CD14-positive monocyte (primary cell): ENCODE measurements at regions not wholly inside any gene's neighbourhood (a gene's known extent, or its start where the extent isn't known, plus 50 kb on each side); places are given as distances from the start of the nearest gene placed in this dataset.

Source experiments
- DNase-seq, 3 donors: peaks; one replicate each; pipeline ENCODE4 v3.0.0-alpha.2; 2011 to 2022
- H2AFZ ChIP-seq: 2 replicates; pipeline ENCODE4 v1.6.0; 2012; ENCODE audit warnings: mild to moderate bottlenecking, low read depth, low read length, inconsistent platforms; ENCODE audit not compliant: insufficient read depth, poor library complexity, severe bottlenecking
- H3K27ac ChIP-seq, 2 donors: 1 replicate in 1 of 2; 2 replicates in 1 of 2; pipeline ENCODE4 v1.5.1; 2012 to 2013; ENCODE audit warnings: low read length in 2 of 2, control low read depth in 1 of 2, inconsistent platforms in 1 of 2, low read depth in 1 of 2, mild to moderate bottlenecking in 1 of 2
- H3K27me3 ChIP-seq, 2 donors: one replicate each; pipeline versions ENCODE4 v1.6.0 to v1.6.1; 2011 to 2013; ENCODE audit warnings: low read length in 2 of 2; ENCODE audit not compliant: control insufficient read depth in 2 of 2, insufficient read depth in 2 of 2
- H3K36me3 ChIP-seq, 2 donors: replicated peaks in 1 of 2; 1 replicate in 1 of 2; 2 replicates in 1 of 2; pipeline versions ENCODE4 v1.5.1 to v1.6.1; 2012 to 2013; ENCODE audit warnings: low read length in 2 of 2, control low read depth in 1 of 2, inconsistent platforms in 1 of 2, mild to moderate bottlenecking in 1 of 2; ENCODE audit not compliant: insufficient read depth in 2 of 2, control insufficient read depth in 1 of 2
- H3K4me1 ChIP-seq, 2 donors: 1 replicate in 1 of 2; 2 replicates in 1 of 2; pipeline versions ENCODE4 v1.5.1 to v1.6.1; 2012 to 2013; ENCODE audit warnings: low read length in 2 of 2, control low read depth in 1 of 2, inconsistent platforms in 1 of 2, mild to moderate bottlenecking in 1 of 2, moderate library complexity in 1 of 2; ENCODE audit not compliant: insufficient read depth in 2 of 2, control insufficient read depth in 1 of 2
- H3K4me2 ChIP-seq: replicated peaks from 2 replicates; pipeline ENCODE3; 2012; ENCODE audit warnings: low read length, moderate library complexity, mild to moderate bottlenecking; ENCODE audit not compliant: poor library complexity, severe bottlenecking; ENCODE audit errors: extremely low read depth
- H3K4me3 ChIP-seq, 3 experiments: fragments of 200-600 bp in 1 of 3; sonication (generic) in 1 of 3; replicated peaks in 1 of 3; 1 replicate in 2 of 3; 2 replicates in 1 of 3; pipeline ENCODE4 v1.5.1; 2011 to 2013; ENCODE audit warnings: low read length in 3 of 3, mild to moderate bottlenecking in 3 of 3, control low read depth in 2 of 3, low read depth in 2 of 3, inconsistent platforms in 1 of 3, moderate library complexity in 1 of 3
- H3K79me2 ChIP-seq: 2 replicates; pipeline ENCODE4 v1.6.0; 2012; ENCODE audit warnings: mild to moderate bottlenecking, control low read depth, inconsistent platforms, low read length, moderate library complexity; ENCODE audit not compliant: insufficient read depth
- H3K9ac ChIP-seq: 2 replicates; pipeline ENCODE4 v1.6.0; 2017; ENCODE audit warnings: low read length, mild to moderate bottlenecking; ENCODE audit not compliant: insufficient read depth, poor library complexity, severe bottlenecking
- H3K9me3 ChIP-seq, 2 donors: replicated peaks in 1 of 2; 1 replicate in 1 of 2; 2 replicates in 1 of 2; pipeline versions ENCODE4 v1.5.1 to v1.6.1; 2012 to 2013; ENCODE audit warnings: low read length in 2 of 2, control low read depth in 1 of 2; ENCODE audit not compliant: control insufficient read depth in 1 of 2, insufficient read depth in 1 of 2
- H4K20me1 ChIP-seq: 2 replicates; pipeline ENCODE4 v1.6.0; 2012; ENCODE audit warnings: mild to moderate bottlenecking, low read length, control low read depth, moderate library complexity; ENCODE audit not compliant: insufficient read depth
- H3K27ac Mint-ChIP-seq, 7 donors: one replicate each; pipeline ENCODE4 v1.8.0; 2020; ENCODE audit warnings: mild to moderate bottlenecking in 7 of 7, mixed read lengths in 7 of 7, moderate library complexity in 6 of 7, inconsistent platforms in 2 of 7
- H3K27me3 Mint-ChIP-seq, 3 donors: one replicate each; pipeline ENCODE4 v1.8.0; 2021 to 2022; ENCODE audit warnings: low read depth in 3 of 3, mild to moderate bottlenecking in 3 of 3, mixed read lengths in 3 of 3, moderate library complexity in 3 of 3, inconsistent platforms in 1 of 3
- H3K36me3 Mint-ChIP-seq, 2 donors: one replicate each; pipeline ENCODE4 v1.8.0; 2020; ENCODE audit warnings: mixed read lengths in 2 of 2, inconsistent platforms in 1 of 2, mild to moderate bottlenecking in 1 of 2
- H3K4me1 Mint-ChIP-seq: one replicate; pipeline ENCODE4 v1.8.0; 2020; ENCODE audit warnings: mild to moderate bottlenecking, mixed read lengths
- H3K4me3 Mint-ChIP-seq, 2 donors: one replicate each; pipeline ENCODE4 v1.8.0; 2020; ENCODE audit warnings: mild to moderate bottlenecking in 2 of 2, mixed read lengths in 2 of 2, moderate library complexity in 1 of 2
- H3K9me3 Mint-ChIP-seq, 7 donors: one replicate each; pipeline ENCODE4 v1.8.0; 2020 to 2022; ENCODE audit warnings: mixed read lengths in 7 of 7, mild to moderate bottlenecking in 6 of 7, moderate library complexity in 6 of 7, inconsistent platforms in 2 of 7
- CTCF ChIP-seq: fragments of 200-600 bp; IDR thresholded peaks from one replicate; pipeline ENCODE4 v1.8.0; 2022; ENCODE audit warnings: antibody characterized with exemption, mild to moderate bottlenecking
- WGBS: methylation state at CpG from one replicate; pipeline ENCODE4 v1.1.5; 2013; ENCODE audit warnings: missing lambda C conversion rate; ENCODE audit not compliant: insufficient coverage; 5-methylcytosine and 5-hydroxymethylcytosine counted together
- intact Hi-C, 2 donors: fragments of 100-400 bp; cut with micrococcal nuclease; formaldehyde crosslinking; loops; one replicate each; pipeline versions ENCODE4 v1.15.0 to v1.15.1; 2023

- TF ChIP-seq CTCF: no peak
- DNase-seq: no peak
- Mint-ChIP-seq H3K4me3 (no peak overlapping the region), H3K9me3 (peaks cover 0 to 9% (median 1%) of the 10 kb centered on the region in 7 donors), H3K36me3 (no peaks in the 10 kb centered on the region), H3K27me3 (peaks cover 1 to 6% (median 3%) of the 10 kb centered on the region in 3 donors), H3K4me1 (no peaks in the 10 kb centered on the region), H3K27ac (no peak overlapping the region)
- WGBS: 100% methylated on average over 1 of the region's 2 CpGs
- Histone ChIP-seq H3K9me3 (no peaks in the 10 kb centered on the region), H3K4me3 (no peak overlapping the region), H3K36me3 (no peaks in the 10 kb centered on the region), H3K27me3 (no peaks in the 10 kb centered on the region), H3K4me2 (no peak overlapping the region), H3K79me2 (no peaks in the 10 kb centered on the region), H2AFZ (no peak overlapping the region), H3K27ac (no peak overlapping the region), H4K20me1 (no peaks in the 10 kb centered on the region), H3K4me1 (no peaks in the 10 kb centered on the region), H3K9ac (no peak overlapping the region)
- intact Hi-C loops: no loop called here
Measured at GRCh38 chr10:4494551-4494950, 331.5 kb upstream of the AKR1E2 start.

- WGBS: 90% methylated on average over 5 of the region's 6 CpGs
- Histone ChIP-seq H3K27ac (no peak overlapping the region), H3K79me2 (no peaks in the 10 kb centered on the region), H3K4me2 (no peak overlapping the region), H3K9me3 (peaks cover 0 to 2% of the 10 kb centered on the region in 2 donors), H3K4me1 (no peaks in the 10 kb centered on the region), H4K20me1 (no peaks in the 10 kb centered on the region), H2AFZ (no peak overlapping the region), H3K9ac (no peak overlapping the region), H3K4me3 (no peak overlapping the region), H3K36me3 (no peaks in the 10 kb centered on the region), H3K27me3 (no peaks in the 10 kb centered on the region)
- no peak overlapping the region for H3K4me3 Mint-ChIP-seq
- H3K27ac Mint-ChIP-seq: no peak overlapping the region
- H3K9me3 Mint-ChIP-seq: peaks cover 0 to 8% (median 3%) of the 10 kb centered on the region in 7 donors
- no peaks in the 10 kb centered on the region for H3K4me1 Mint-ChIP-seq
- DNase-seq: no peak
- intact Hi-C loops: no loop called here
- H3K27me3 Mint-ChIP-seq: peaks cover 0 to 3% (median 1%) of the 10 kb centered on the region in 3 donors
- no peak for TF ChIP-seq CTCF
- no peaks in the 10 kb centered on the region for H3K36me3 Mint-ChIP-seq
Measured at GRCh38 chr10:4492202-4492601, 333.8 kb upstream of the AKR1E2 start.
